Fibroblast of lung (primary cell): ENCODE measurements at regions not wholly inside any gene's neighbourhood (a gene's known extent, or its start where the extent isn't known, plus 50 kb on each side); places are given as distances from the start of the nearest gene placed in this dataset.

Experiments
- EZH2 ChIP-seq: IDR thresholded peaks from 2 replicates; pipeline ENCODE4 v1.5.1; 2012; ENCODE audit warnings: low read length, control low read depth, mild to moderate bottlenecking; ENCODE audit errors: missing control alignments
- TF ChIP-seq, protein P1 (sequence below), 2 donors: IDR thresholded peaks in 1 of 2; conservative IDR thresholded peaks in 1 of 2; 1 replicate in 1 of 2; 2 replicates in 1 of 2; pipeline ENCODE4 v1.5.1; 2011 to 2012; ENCODE audit warnings: low read length in 2 of 2, control low read depth in 1 of 2, inconsistent platforms in 1 of 2, low read depth in 1 of 2, mild to moderate bottlenecking in 1 of 2

DNA sequence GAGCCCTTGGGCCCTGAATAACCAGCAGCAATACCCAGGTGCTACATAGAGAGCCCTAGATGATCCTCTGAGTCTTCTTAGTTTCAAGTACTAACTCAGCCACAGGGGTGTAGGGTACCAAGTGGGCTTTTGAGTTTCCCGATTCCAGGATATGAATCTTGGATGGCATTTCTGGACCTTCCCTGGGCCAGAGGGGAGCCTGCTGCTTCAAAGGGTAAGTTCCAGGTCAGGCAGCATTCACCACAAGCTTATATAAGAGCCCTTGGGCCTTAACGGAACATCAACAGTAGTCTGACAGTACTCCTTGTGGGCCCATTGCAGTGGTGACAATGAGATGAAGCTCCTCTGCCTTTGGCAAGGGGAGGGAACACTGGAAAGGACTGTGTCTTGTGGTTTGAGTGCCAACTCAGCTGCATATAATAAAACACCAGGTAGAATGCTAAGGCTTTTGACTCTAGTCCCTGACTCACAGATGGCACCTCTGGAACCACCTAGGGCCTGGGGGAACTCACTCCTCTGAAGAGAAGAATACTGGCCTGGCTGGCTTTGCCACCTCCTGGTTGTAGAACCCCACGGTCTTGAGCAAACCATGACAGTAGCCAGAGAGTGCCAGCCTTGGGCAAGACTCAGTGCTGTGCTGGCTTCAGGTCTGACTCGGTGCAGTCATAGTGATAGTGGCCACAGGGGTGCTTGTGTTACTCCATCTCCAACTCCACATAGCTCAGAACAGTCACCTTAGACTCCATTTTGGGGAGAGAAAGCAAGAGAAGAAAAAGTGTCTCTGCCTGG is 235.7 kb downstream of the AKAIN1 start:
- TF ChIP-seq, protein P1, sequence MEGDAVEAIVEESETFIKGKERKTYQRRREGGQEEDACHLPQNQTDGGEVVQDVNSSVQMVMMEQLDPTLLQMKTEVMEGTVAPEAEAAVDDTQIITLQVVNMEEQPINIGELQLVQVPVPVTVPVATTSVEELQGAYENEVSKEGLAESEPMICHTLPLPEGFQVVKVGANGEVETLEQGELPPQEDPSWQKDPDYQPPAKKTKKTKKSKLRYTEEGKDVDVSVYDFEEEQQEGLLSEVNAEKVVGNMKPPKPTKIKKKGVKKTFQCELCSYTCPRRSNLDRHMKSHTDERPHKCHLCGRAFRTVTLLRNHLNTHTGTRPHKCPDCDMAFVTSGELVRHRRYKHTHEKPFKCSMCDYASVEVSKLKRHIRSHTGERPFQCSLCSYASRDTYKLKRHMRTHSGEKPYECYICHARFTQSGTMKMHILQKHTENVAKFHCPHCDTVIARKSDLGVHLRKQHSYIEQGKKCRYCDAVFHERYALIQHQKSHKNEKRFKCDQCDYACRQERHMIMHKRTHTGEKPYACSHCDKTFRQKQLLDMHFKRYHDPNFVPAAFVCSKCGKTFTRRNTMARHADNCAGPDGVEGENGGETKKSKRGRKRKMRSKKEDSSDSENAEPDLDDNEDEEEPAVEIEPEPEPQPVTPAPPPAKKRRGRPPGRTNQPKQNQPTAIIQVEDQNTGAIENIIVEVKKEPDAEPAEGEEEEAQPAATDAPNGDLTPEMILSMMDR (conservative IDR thresholded peaks at IDR 0.05 in 1 of 2, IDR thresholded peaks at IDR 0.05 in 1 of 2; ENCODE audit: low read depth in 1 of 2, low read length in 2 of 2): no peak
- no peak for TF ChIP-seq EZH2
